Activated naive CD8-positive, alpha-beta T cell treated with anti-CD3 and anti-CD28 coated beads for 36 hours (primary cell): ENCODE measurements at regions not wholly inside any gene's neighbourhood (a gene's known extent, or its start where the extent isn't known, plus 50 kb on each side); places are given as distances from the start of the nearest gene placed in this dataset.
A peak's percentile ranks its signal among the peaks of the same experiment; 100 is the strongest.

ENCODE experiments used
- DNase-seq: peaks from one replicate; pipeline ENCODE4 v3.0.0; 2021
- H3K27ac Mint-ChIP-seq: one replicate; pipeline ENCODE4 v1.8.0; 2022; ENCODE audit warnings: mild to moderate bottlenecking, moderate library complexity, mixed read lengths
- H3K27me3 Mint-ChIP-seq: one replicate; pipeline ENCODE4 v1.8.0; 2022; ENCODE audit warnings: mild to moderate bottlenecking, mixed read lengths
- H3K36me3 Mint-ChIP-seq: one replicate; pipeline ENCODE4 v1.8.0; 2021; ENCODE audit warnings: mild to moderate bottlenecking, mixed read lengths
- H3K4me1 Mint-ChIP-seq: one replicate; pipeline ENCODE4 v1.8.0; 2021; ENCODE audit warnings: mixed read lengths
- H3K4me3 Mint-ChIP-seq: one replicate; pipeline ENCODE4 v1.8.0; 2022; ENCODE audit warnings: mild to moderate bottlenecking, moderate library complexity, mixed read lengths
- H3K9me3 Mint-ChIP-seq: one replicate; pipeline ENCODE4 v1.8.0; 2022; ENCODE audit warnings: mixed read lengths

DNA sequence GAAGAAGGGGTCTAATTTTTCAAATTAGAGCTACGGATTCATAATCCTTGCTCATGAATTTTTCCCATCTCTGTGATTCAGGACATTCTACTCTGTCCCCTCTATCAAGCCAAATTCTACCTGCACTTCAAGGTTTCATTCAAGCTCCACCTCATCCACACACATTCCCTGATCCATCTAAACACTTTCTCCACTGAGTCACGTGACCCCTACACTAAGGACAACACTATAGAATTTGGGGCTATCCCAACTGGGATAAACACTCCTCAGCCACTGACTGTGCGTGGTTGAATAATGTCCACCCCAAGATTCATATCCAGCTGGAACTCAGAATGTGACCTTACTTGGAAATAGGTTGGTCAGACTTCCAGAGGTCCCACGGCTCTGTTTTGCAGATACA is 159.9 kb upstream of the ACVR2A start:
- DNase-seq: no peak
- Mint-ChIP-seq H3K9me3 (no peaks in the 10 kb centered on the region), H3K36me3 (no peaks in the 10 kb centered on the region), H3K27ac (no peak overlapping the region), H3K27me3 (no peaks in the 10 kb centered on the region), H3K4me3 (no peak overlapping the region), H3K4me1 (no peaks in the 10 kb centered on the region)

DNA sequence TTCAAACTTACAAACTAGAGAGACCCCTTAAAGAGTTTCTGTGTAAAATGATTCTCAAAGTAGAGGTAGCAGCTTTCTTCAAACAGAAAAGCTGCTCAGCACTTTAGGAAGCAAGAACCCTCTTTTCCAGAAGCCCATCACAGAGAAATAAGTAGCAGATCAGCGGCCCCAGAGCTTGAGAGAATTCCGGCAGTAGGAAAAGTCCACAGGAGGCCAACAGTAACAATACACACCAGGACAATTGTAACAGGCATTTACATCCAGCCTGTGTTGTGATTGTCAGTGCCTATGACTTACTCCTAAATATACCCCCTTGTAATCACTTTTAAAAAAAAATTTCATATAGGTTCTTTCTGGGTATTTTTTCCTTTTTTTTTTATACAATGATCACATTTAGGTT is 161.4 kb upstream of the ACVR2A start:
- Mint-ChIP-seq H3K4me1 (no peaks in the 10 kb centered on the region), H3K27ac (no peak overlapping the region), H3K27me3 (no peaks in the 10 kb centered on the region), H3K4me3 (no peak overlapping the region), H3K9me3 (no peaks in the 10 kb centered on the region), H3K36me3 (no peaks in the 10 kb centered on the region)
- no peak for DNase-seq

DNA sequence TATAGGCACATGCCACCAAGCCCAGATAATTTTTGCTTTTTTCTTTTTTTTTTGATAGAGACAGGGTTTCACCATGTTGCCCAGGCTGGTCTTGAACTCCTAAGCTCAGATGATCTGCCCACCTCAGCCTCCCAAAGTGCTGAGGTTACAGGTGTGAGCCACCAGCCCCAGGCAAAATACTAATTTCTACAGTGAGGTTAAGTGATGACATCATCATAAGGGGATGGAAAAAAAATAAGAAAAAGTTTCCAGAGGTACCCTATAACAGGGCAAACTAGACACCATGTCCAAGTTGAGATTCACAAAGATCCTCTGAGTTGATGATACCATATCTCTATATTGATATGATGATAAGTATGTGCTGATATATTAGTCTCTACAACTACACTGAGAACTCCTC is 163.7 kb upstream of the ACVR2A start:
- H3K27ac Mint-ChIP-seq: no peak overlapping the region
- H3K4me1 Mint-ChIP-seq: no peaks in the 10 kb centered on the region
- H3K9me3 Mint-ChIP-seq: no peaks in the 10 kb centered on the region
- no peak for DNase-seq
- no peaks in the 10 kb centered on the region for H3K27me3 Mint-ChIP-seq
- H3K36me3 Mint-ChIP-seq: no peaks in the 10 kb centered on the region
- no peak overlapping the region for H3K4me3 Mint-ChIP-seq

DNA sequence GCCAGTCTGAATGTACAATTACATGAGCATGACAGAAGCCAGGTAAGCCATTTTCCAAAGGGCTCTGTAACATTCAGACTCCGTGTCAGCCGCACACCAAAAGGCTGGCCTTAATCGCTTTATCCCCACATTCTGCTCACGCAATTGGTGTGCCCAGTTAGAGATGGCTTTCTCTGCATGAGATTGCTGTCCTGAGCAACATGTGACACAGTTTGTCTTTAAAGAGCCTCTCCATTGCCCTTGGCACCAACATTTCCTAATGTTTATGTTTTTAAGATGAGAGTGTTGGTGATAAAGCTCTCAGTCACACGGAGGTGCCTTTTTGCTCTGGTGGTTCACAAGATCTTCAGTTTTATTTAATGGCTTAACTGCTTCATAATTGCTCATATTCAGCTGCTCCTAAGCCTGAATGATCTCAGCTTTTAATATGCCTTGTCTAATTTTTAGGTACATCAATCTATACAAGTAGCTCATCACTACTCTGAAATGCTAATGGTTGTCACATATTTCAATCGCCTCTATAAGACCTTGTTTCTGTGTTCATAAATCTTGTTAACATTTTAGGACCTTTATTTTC is 164.8 kb upstream of the ACVR2A start:
- no peak overlapping the region for H3K4me3 Mint-ChIP-seq
- H3K36me3 Mint-ChIP-seq: no peaks in the 10 kb centered on the region
- no peak for DNase-seq
- no peaks in the 10 kb centered on the region for H3K9me3 Mint-ChIP-seq
- H3K27me3 Mint-ChIP-seq: no peaks in the 10 kb centered on the region
- H3K4me1 Mint-ChIP-seq: no peaks in the 10 kb centered on the region
- no peak overlapping the region for H3K27ac Mint-ChIP-seq

DNA sequence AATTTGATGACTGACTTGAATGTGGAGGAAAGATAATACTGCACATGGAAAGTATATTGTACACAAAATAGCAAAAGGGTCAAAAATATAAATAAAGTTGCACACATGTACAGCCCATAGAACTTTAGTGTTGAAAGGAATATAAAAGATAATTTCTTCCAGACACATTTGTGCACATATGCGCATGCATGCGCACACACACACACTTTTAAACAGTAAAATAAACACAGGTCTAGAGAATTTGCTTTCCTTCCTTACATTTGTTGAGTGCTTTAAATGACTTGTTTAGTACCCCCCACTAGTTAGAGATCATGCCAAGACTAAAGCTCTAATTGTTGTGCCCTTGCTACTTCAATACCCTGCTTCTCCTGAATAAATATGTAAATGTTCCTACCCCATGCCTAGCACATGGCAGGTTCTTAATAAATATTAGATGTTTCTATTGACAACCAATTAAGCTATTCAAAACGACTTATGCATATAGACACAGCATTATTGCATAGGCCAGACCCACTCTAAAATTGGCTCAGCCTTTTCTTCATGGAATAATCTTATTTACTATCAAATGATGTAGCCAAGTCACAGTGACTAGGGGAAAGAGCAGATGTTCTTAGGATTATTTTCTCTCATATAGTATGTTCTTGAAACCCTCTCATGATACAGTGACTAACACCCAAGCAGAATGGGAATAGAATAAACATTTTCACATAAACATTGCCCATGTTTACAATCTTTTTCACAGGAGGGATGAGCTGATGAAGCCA is 165.5 kb upstream of the ACVR2A start:
- Mint-ChIP-seq H3K27me3 (no peaks in the 10 kb centered on the region), H3K9me3 (no peaks in the 10 kb centered on the region), H3K4me1 (no peaks in the 10 kb centered on the region), H3K36me3 (no peaks in the 10 kb centered on the region), H3K27ac (no peak overlapping the region), H3K4me3 (no peak overlapping the region)
- no peak for DNase-seq

DNA sequence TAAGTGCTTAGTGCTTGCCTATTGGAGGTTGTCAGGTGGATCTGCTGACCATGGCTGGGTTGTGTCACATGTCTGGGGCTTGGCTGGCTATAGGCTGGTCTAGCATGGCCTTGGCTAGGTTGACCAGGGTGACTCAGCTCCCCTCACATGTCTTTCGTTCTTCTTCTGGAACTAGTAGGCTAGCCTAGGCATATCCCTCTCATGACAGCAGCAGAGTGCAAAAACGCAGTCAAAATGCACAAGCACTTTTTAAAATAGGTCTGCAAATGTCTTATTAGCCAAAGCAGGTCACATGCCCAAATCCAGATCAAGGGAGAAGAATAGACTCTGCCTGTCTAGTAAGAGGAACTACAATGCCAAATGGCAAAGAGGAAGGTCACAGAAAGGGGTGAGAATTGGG is 179.7 kb upstream of the ACVR2A start:
- Mint-ChIP-seq H3K27me3 (no peaks in the 10 kb centered on the region), H3K36me3 (no peaks in the 10 kb centered on the region), H3K9me3 (no peaks in the 10 kb centered on the region), H3K4me3 (no peak overlapping the region), H3K4me1 (peaks cover 15% of the 10 kb centered on the region), H3K27ac (no peak overlapping the region)
- DNase-seq: no peak

DNA sequence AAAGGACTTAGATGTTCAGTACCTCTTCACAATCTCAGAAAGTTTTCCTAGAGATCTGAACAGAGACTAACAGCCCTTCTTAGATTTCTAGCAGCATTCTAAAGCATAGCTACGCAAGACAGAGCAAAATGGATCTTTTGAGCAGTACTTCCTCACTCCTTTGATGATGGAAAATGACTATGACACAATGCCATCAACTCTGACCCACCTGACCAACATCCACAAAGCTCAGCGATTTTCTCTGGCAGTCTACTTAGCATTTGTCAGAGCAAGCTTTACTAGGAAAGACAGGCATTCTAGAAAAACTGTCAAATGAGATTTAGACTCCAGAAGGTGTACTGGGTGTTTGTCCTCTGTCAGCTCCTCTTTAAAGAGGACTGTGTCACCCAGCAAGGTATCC is 180.9 kb upstream of the ACVR2A start:
- H3K9me3 Mint-ChIP-seq: no peaks in the 10 kb centered on the region
- H3K36me3 Mint-ChIP-seq: no peaks in the 10 kb centered on the region
- peak overlapping the region; percentile 18 for H3K4me3 Mint-ChIP-seq
- H3K27ac Mint-ChIP-seq: peak overlapping the region; percentile 86
- DNase-seq: no peak
- H3K27me3 Mint-ChIP-seq: no peaks in the 10 kb centered on the region
- H3K4me1 Mint-ChIP-seq: peaks cover 15% of the 10 kb centered on the region

DNA sequence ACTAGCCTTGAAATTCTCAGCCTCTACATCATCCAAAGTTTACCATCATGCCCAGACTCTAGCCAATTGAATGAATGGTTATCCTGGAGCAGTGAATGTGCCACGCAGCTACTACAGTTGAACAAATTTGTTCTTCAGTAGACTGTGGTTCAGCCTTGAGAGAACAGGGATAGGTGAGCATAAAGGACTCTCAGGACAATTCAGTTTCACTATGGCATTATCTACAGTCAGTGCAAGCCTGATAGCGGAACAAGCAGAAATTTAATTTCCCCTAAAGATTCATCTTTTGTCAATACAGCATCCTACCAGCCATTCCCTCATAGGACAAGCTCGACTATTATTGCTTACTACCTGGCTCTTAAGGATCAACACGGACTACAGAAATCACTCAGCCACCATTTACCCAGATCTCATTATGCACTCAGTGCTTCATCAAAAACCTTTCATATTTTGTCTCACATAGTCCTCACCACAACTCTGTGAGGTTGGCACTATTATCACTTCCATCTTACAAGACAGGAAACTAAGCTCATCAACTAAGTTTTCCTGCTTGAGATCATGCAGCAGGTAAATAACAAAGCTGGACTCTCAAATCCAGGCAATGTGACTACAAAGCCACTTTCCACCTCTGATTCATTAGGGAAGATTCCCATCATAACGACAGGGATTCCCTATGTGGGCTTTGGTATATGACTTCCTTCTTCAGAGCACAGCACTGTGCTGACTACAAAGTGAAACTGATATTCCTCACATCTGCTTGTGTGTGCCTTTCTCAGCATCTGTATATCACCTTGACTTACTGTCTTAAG is 181.5 kb upstream of the ACVR2A start:
- H3K27ac Mint-ChIP-seq: peak overlapping the region; percentile 86
- H3K27me3 Mint-ChIP-seq: no peaks in the 10 kb centered on the region
- DNase-seq: no peak
- H3K36me3 Mint-ChIP-seq: no peaks in the 10 kb centered on the region
- H3K4me1 Mint-ChIP-seq: peaks cover 15% of the 10 kb centered on the region
- no peaks in the 10 kb centered on the region for H3K9me3 Mint-ChIP-seq
- H3K4me3 Mint-ChIP-seq: peak overlapping the region; percentile 18

DNA sequence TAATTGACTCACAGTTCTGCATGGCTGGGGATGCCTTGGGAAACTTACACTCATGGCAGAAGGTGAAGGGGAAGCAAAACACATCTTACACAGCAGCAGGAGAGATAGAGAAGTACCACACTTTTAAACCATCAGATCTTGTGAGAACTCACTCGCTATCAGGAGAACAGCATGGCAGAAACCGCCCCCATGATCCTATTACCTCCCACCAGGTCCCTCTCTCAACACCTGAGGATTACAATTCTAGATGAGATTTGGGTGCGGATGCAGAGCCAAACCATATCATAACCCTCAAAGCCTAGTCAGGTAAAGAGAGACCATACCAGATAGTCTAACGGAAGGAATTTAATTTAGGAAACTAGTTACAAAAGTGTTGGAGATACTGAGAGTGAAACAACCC is 182.6 kb upstream of the ACVR2A start:
- Mint-ChIP-seq H3K36me3 (no peaks in the 10 kb centered on the region), H3K4me3 (no peak overlapping the region), H3K27ac (no peak overlapping the region), H3K9me3 (no peaks in the 10 kb centered on the region), H3K27me3 (no peaks in the 10 kb centered on the region), H3K4me1 (peaks cover 15% of the 10 kb centered on the region)
- no peak for DNase-seq

DNA sequence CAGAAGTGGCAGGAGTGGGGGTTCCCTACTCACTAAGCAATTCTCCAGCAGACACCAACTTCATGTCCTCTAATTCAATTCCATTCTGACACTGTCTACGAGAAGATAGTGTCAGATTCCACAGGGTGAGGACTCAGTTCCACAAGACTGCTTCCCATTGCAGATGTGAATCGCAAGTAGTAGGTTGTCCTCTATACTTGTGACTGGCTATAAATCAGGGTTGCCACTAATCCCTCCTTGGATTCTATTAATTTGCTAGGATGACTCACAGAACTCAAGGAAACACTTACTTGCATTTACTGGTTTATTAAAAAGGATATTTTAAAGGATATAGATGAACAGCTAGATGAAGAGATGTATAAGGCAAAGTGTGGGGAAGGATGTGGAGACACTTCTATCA is 184.1 kb upstream of the ACVR2A start:
- H3K27ac Mint-ChIP-seq: no peak overlapping the region
- H3K36me3 Mint-ChIP-seq: no peaks in the 10 kb centered on the region
- H3K27me3 Mint-ChIP-seq: no peaks in the 10 kb centered on the region
- H3K4me3 Mint-ChIP-seq: no peak overlapping the region
- no peaks in the 10 kb centered on the region for H3K9me3 Mint-ChIP-seq
- DNase-seq: no peak
- H3K4me1 Mint-ChIP-seq: peaks cover 15% of the 10 kb centered on the region

DNA sequence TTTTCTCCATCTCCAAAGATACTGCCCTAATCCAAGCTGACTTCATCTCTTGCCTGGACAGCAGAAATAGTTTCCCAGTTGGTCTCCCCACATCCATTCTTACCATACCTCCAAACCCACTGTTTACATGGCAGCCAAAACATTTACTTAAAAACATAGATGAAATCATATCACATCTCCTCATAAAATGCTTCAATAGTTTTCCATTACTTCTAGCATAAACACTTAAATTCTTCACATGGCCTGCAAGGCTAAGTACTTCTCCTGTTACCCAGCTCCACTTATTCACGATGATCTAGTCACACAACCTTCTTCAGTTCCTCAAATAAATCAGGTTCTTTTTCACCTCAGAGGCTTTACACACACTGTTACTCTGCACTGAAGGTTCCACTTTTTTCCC is 185.8 kb upstream of the ACVR2A start:
- Mint-ChIP-seq H3K27ac (no peak overlapping the region), H3K27me3 (no peaks in the 10 kb centered on the region), H3K4me3 (no peak overlapping the region), H3K9me3 (no peaks in the 10 kb centered on the region), H3K36me3 (no peaks in the 10 kb centered on the region), H3K4me1 (peaks cover 14% of the 10 kb centered on the region)
- DNase-seq: no peak

DNA sequence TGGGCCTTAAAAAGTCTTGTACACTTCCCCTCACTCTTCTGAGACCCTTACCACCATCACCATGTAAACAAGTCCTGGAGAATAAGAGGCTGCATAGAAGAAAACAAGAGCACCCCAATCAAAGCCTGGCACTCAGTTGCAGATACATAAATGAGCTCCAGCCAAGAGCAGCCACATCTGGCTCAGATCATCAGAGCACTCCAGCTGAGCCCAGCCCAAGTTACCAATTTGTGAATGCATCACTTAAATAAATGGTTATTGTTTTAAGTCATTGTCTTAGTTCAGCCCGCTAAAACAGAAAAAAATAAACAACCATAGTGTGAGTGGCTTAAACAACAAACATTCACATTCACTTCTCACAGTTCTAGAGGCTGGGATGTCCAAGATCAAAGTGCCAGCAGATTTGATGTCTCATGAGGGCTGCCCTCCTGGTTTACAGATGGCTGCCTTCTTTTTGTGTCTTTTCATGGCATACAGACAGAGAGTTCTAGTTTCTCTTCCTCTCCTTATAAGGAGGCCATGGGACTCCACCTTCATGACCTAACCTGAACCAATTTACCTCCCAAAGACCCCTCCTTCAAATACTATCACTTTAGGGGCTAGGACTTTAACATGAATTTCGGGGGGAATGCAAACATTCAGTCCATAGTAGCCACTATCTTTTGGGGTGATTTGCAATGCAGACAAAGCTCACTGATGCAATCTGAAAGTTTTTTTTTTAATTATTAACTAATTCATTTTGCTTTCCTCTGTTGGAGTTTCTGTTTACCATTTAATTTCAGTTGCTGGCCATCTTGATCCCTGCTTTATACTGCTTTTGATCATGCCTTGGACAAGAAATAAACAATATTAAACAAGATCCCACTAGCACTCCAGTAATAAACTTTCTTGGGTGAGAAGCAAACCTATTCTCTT is 187.5 kb upstream of the ACVR2A start:
- H3K4me3 Mint-ChIP-seq: no peak overlapping the region
- no peaks in the 10 kb centered on the region for H3K9me3 Mint-ChIP-seq
- H3K27me3 Mint-ChIP-seq: no peaks in the 10 kb centered on the region
- H3K27ac Mint-ChIP-seq: no peak overlapping the region
- H3K4me1 Mint-ChIP-seq: no peaks in the 10 kb centered on the region
- H3K36me3 Mint-ChIP-seq: no peaks in the 10 kb centered on the region
- no peak for DNase-seq

DNA sequence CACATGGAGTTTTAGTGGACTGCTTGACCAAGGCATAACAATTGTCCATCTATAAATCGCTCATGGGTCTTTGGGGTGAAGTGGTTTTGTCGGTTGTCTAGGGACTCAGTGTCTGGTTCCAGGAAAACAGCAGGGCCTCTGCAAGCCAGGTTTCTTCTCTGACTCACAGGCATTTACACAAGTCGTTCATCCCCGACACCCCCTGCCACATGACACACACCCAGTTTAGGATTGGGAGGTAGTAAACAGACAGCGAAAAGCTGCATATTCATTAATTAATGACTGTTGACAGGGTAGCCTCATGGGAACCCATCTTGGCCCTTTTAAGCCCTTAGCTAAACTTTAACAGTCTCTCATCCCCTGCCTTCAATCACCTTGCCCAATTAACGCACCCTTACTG is 194.8 kb upstream of the ACVR2A start:
- no peaks in the 10 kb centered on the region for H3K4me1 Mint-ChIP-seq
- H3K4me3 Mint-ChIP-seq: no peak overlapping the region
- H3K27me3 Mint-ChIP-seq: no peaks in the 10 kb centered on the region
- H3K9me3 Mint-ChIP-seq: no peaks in the 10 kb centered on the region
- no peak for DNase-seq
- no peak overlapping the region for H3K27ac Mint-ChIP-seq
- peaks cover 2% of the 10 kb centered on the region for H3K36me3 Mint-ChIP-seq

DNA sequence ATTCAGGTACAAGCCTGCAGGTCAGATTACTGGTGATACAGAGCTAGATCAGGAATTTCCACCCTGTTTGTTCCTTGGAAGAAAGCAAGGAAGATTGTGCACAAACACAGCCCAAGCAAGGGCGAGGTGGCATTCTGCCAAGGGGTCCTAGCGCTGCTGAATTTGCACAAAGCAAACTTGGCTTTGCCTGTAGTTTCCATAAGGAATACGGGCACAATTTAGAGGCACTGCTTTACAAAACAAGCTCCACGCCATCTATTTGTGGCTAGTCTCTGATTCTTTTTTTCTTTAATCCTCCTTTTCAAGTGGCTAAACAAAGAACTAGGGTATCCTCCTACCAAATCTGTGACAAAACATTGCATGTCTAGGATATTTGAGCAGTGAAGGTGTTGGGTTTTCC is 195.5 kb upstream of the ACVR2A start:
- Mint-ChIP-seq H3K36me3 (peaks cover 2% of the 10 kb centered on the region), H3K27me3 (no peaks in the 10 kb centered on the region), H3K4me3 (no peak overlapping the region), H3K9me3 (no peaks in the 10 kb centered on the region), H3K4me1 (no peaks in the 10 kb centered on the region), H3K27ac (no peak overlapping the region)
- no peak for DNase-seq

DNA sequence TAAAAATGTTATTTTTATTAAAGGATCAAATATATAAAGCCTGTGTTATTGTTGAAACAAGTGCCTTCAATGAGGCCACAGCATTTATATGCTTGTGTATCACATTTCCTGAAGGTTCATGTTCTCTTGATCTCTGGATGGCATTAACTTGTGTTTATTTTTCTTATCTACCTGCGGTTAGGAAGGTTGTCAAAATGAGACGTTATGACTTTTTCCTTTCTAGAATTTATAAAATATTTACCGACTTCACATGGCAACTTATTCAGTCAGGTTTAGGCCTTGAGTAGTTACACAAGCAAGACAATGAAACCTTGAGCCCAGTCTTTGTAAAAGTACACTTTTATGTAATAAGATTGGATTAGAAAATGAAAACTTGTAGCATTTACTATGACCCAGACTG is 196.4 kb upstream of the ACVR2A start:
- Mint-ChIP-seq H3K27me3 (no peaks in the 10 kb centered on the region), H3K27ac (no peak overlapping the region), H3K4me1 (no peaks in the 10 kb centered on the region), H3K4me3 (no peak overlapping the region), H3K9me3 (no peaks in the 10 kb centered on the region), H3K36me3 (peaks cover 2% of the 10 kb centered on the region)
- DNase-seq: no peak
